Ovary (tissue), 7 donors: ENCODE measurements at regions not wholly inside any gene's neighbourhood (a gene's known extent, or its start where the extent isn't known, plus 50 kb on each side); places are given as distances from the start of the nearest gene placed in this dataset.

Experiments used
- DNase-seq, 5 donors: peaks; one replicate each; pipeline ENCODE4 v3.0.0-alpha.2; 2019 to 2020
- H3K27ac ChIP-seq, 2 donors: fragments of 200-600 bp; one replicate each; pipeline versions ENCODE4 v1.5.1 to v1.8.0; 2019 to 2022
- H3K27me3 ChIP-seq: fragments of 200-600 bp; one replicate; pipeline ENCODE4 v1.8.0; 2022
- H3K36me3 ChIP-seq: fragments of 200-600 bp; sonication (generic); one replicate; pipeline ENCODE4 v1.5.1; 2019
- H3K4me1 ChIP-seq: one replicate; pipeline ENCODE4 v1.8.1; 2013; ENCODE audit warnings: mild to moderate bottlenecking, moderate library complexity; ENCODE audit not compliant: insufficient read depth
- H3K4me3 ChIP-seq: fragments of 200-600 bp; sonication (generic); one replicate; pipeline ENCODE4 v1.5.1; 2017
- H3K9me3 ChIP-seq, 2 donors: fragments of 200-600 bp in 1 of 2; sonication (generic) in 1 of 2; one replicate each; pipeline versions ENCODE4 v1.5.1 to v1.8.1; 2013 to 2019; ENCODE audit warnings: mild to moderate bottlenecking in 1 of 2, moderate library complexity in 1 of 2
- CTCF ChIP-seq, 3 donors: fragments of 450-650 bp in 2 of 3; fragments of 200-600 bp in 1 of 3; IDR thresholded peaks; one replicate each; pipeline versions ENCODE4 v1.5.1 to v1.8.0; 2016 to 2022; ENCODE audit warnings: antibody characterized with exemption in 3 of 3, mild to moderate bottlenecking in 1 of 3
- EP300 ChIP-seq: sonication (generic); formaldehyde crosslinking; IDR thresholded peaks from one replicate; pipeline ENCODE4 v1.6.1; 2017; ENCODE audit warnings: antibody characterized with exemption
- POLR2A ChIP-seq: fragments of 450-650 bp; IDR thresholded peaks from one replicate; pipeline ENCODE4 v1.6.1; 2017; ENCODE audit warnings: antibody characterized with exemption, mild to moderate bottlenecking, moderate library complexity
- WGBS, 3 donors: extraction: QIAGEN DNeasy Blood & Tissue Kit in 1 of 3; methylation state at CpG; one replicate each; pipeline versions ENCODE4 v1.1.5 to v1.1.7; 2013 to 2017; 5-methylcytosine and 5-hydroxymethylcytosine counted together
- intact Hi-C, 4 donors: fragments of 100-400 bp; cut with DNase I; formaldehyde crosslinking; loops; one replicate each; pipeline versions ENCODE4 v1.11.0 to v1.15.1; 2022 to 2023
- donor health status: DM: no; HTN: no; CAD: no; lungs with moderate emphysema.
- donor health status: DM: no; HTN: no; CAD: no.
- donor health status: Bipolar disorder and iron deficiency.
- donor health status: DM: no; HTN: no; CAD: no.
- donor health status: DM: yes; HTN: yes; CAD: no.

DNA sequence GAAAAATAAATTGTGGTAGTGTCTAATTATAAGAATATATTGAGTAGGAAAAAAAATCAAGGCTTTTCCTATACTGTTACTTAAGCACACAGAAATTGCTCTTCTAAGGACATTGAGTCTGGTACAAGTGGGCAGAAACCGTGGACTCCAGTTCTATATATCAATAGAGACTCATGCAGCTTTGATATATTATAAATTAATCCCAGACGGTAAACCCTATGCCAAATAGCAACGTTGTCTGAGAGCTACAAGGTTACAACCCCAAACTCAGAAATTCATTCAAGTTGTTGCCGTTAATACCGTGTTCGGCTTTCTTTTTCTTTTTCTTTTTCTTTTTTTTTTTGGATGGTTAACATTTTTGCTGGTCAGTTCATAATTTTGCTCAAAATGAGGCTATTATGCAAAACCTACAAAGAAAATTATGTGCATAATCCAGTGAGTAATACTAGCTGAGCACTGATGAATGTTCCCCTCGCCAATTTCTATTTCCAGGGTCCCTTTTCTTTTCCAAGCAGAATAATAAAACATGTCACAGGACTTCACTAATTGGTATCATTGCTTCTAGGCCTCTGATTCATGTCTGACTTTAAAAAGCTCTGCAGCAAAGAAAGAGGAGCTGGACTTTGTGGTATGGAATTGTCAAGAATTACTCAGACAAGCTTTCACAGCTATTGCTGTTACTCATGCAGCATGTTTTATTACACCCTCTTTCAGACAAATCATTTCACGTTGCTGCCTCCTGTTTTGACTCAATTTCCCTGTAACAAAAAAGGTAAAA, 737.7 kb downstream of the NLGN4X start:
- Histone ChIP-seq H3K27me3 (no peaks in the 10 kb centered on the region), H3K9me3 (no peaks in the 10 kb centered on the region), H3K4me3 (no peak overlapping the region), H3K27ac (no peak overlapping the region), H3K4me1 (no peaks in the 10 kb centered on the region), H3K36me3 (no peaks in the 10 kb centered on the region)
- intact Hi-C loops, result no loop called here
- TF ChIP-seq POLR2A (no peak), EP300 (no peak), CTCF (IDR thresholded peaks at IDR 0.05) (no peak)
- DNase-seq, result no peak
- 35 to 44% (median 41%) methylated on average over 8 of the region's 8 CpGs for WGBS, 3 donors

GRCh38 chrX:5474282-5474681, 754.4 kb downstream of the NLGN4X start:
- Histone ChIP-seq H3K36me3 (no peaks in the 10 kb centered on the region), H3K27ac (no peak overlapping the region), H3K4me3 (no peak overlapping the region), H3K4me1 (no peaks in the 10 kb centered on the region), H3K9me3 (no peaks in the 10 kb centered on the region), H3K27me3 (no peaks in the 10 kb centered on the region)
- TF ChIP-seq EP300 (no peak), POLR2A (no peak), CTCF (IDR thresholded peaks at IDR 0.05) (no peak)
- no peak for DNase-seq
- 89 to 94% (median 93%) methylated on average over 4 of the region's 4 CpGs for WGBS, 3 donors
- intact Hi-C loops, result no loop called here

DNA sequence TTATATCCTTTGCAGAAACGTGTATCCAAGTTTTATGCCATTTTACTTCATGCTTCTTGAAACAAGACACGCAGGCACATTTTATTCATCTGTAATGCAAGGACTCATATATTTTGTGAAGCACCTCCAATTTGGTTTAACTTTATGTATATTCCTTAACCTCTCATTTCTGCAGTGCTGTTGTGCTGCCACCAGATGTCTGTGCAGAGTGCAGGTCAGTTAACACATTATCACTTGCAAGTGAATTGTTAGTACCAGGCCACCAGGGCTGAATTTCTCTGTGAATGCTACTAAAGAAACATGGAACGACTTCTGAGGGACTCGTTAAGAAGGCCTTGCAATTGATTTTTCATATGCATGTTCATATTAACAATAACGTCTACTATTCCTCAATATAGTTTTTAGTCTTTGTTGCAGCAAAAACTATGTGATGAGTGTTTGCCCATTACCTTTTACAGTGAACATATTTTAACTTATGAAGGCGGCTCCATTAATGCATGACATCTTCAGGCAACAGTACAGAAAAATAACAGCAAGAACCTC, 770.3 kb downstream of the NLGN4X start:
- Histone ChIP-seq H3K27ac (no peak overlapping the region), H3K9me3 (no peaks in the 10 kb centered on the region), H3K4me1 (no peaks in the 10 kb centered on the region), H3K27me3 (no peaks in the 10 kb centered on the region), H3K4me3 (no peak overlapping the region), H3K36me3 (no peaks in the 10 kb centered on the region)
- intact Hi-C loops, result no loop called here
- TF ChIP-seq POLR2A, result no peak
- no peak for TF ChIP-seq CTCF (IDR thresholded peaks at IDR 0.05)
- no peak for TF ChIP-seq EP300
- no peak for DNase-seq
- 67 to 75% (median 72%) methylated on average over 6 of the region's 6 CpGs for WGBS, 3 donors

- intact Hi-C loops, result no loop called here
- Histone ChIP-seq H3K27ac (no peak overlapping the region), H3K36me3 (no peaks in the 10 kb centered on the region), H3K9me3 (no peaks in the 10 kb centered on the region), H3K27me3 (no peaks in the 10 kb centered on the region), H3K4me1 (no peaks in the 10 kb centered on the region), H3K4me3 (no peak overlapping the region)
- WGBS, 3 donors, result 69 to 73% (median 70%) methylated on average over 1 of the region's 1 CpG
- TF ChIP-seq POLR2A (no peak), CTCF (IDR thresholded peaks at IDR 0.05) (no peak), EP300 (no peak)
- DNase-seq, result no peak
Observed at GRCh38 chrX:5449323-5449722, 779.3 kb downstream of the NLGN4X start.
